Bronchial epithelial cell (primary cell): ENCODE measurements at regions not wholly inside any gene's neighbourhood (a gene's known extent, or its start where the extent isn't known, plus 50 kb on each side); places are given as distances from the start of the nearest gene placed in this dataset.

Experiments
- DNase-seq: peaks from one replicate; pipeline ENCODE4 v3.0.0-alpha.2; 2010; ENCODE audit warnings: low read depth
- FAIRE-seq: peaks from 2 replicates; lab custom pipeline; 2011; peaks lifted over from hg19 to GRCh38; lab: Jason Lieb, UNC
- H3K27me3 ChIP-seq: 2 replicates; pipeline ENCODE4 v1.5.1; 2011; ENCODE audit warnings: low read length; ENCODE audit not compliant: control insufficient read depth, insufficient read depth
- H3K36me3 ChIP-seq: 2 replicates; pipeline ENCODE4 v1.5.1; 2011; ENCODE audit warnings: low read length; ENCODE audit not compliant: control insufficient read depth, insufficient read depth
- H3K4me3 ChIP-seq: 2 replicates; pipeline ENCODE4 v1.5.1; 2011; ENCODE audit warnings: mild to moderate bottlenecking, low read depth, low read length, control low read depth
- TF ChIP-seq, protein P1 (sequence below): IDR thresholded peaks from 2 replicates; pipeline ENCODE4 v1.5.1; 2011; ENCODE audit warnings: mild to moderate bottlenecking, moderate library complexity, low read length, control low read depth, inconsistent platforms; ENCODE audit not compliant: insufficient read depth, severe bottlenecking

DNA sequence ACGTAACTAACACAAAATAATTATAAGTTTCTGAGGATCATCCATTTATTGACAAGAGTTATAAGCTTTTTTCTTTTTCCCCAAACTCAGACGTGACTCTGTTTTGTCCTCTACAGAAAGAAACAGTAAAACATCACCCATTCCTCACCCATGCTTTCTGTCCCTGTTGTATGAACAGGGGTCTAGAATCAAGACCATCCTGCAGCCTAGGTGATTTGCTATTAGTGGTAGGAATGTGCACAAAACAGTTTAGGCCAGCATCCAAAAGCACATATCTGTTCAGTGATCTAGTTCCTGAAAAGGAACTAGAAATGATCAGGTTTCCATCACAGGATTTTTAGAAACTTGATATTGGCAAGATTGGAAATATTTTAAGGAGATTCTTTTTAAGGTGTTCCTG is 527.6 kb downstream of the SOX2 start:
- FAIRE-seq (no peak), DNase-seq (no peak)
- Histone ChIP-seq H3K27me3 (no peaks in the 10 kb centered on the region), H3K4me3 (no peak overlapping the region), H3K36me3 (no peaks in the 10 kb centered on the region)
- TF ChIP-seq, protein P1, sequence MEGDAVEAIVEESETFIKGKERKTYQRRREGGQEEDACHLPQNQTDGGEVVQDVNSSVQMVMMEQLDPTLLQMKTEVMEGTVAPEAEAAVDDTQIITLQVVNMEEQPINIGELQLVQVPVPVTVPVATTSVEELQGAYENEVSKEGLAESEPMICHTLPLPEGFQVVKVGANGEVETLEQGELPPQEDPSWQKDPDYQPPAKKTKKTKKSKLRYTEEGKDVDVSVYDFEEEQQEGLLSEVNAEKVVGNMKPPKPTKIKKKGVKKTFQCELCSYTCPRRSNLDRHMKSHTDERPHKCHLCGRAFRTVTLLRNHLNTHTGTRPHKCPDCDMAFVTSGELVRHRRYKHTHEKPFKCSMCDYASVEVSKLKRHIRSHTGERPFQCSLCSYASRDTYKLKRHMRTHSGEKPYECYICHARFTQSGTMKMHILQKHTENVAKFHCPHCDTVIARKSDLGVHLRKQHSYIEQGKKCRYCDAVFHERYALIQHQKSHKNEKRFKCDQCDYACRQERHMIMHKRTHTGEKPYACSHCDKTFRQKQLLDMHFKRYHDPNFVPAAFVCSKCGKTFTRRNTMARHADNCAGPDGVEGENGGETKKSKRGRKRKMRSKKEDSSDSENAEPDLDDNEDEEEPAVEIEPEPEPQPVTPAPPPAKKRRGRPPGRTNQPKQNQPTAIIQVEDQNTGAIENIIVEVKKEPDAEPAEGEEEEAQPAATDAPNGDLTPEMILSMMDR, result no peak

DNA sequence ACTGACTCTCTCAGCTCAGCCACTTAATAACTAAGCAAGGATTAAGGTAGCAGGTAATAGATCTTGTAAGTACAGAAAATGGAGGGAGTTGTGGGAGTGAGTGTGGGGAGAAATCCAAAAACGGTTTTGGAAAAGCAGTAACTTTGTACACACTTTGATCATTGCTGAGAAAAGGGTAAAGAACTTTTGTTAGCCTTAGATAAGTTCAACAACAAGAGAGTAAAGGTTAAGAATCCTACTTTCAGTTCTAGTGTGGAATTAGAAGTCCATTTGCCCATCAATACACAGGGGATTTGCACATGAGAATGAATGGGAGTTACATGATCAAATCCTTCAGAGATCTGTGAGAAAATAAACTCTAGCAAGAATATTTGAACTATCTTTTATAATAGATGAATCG is 528.7 kb downstream of the SOX2 start:
- Histone ChIP-seq H3K4me3 (no peak overlapping the region), H3K27me3 (no peaks in the 10 kb centered on the region), H3K36me3 (no peaks in the 10 kb centered on the region)
- TF ChIP-seq, protein P1, result no peak
- no peak for FAIRE-seq
- no peak for DNase-seq

DNA sequence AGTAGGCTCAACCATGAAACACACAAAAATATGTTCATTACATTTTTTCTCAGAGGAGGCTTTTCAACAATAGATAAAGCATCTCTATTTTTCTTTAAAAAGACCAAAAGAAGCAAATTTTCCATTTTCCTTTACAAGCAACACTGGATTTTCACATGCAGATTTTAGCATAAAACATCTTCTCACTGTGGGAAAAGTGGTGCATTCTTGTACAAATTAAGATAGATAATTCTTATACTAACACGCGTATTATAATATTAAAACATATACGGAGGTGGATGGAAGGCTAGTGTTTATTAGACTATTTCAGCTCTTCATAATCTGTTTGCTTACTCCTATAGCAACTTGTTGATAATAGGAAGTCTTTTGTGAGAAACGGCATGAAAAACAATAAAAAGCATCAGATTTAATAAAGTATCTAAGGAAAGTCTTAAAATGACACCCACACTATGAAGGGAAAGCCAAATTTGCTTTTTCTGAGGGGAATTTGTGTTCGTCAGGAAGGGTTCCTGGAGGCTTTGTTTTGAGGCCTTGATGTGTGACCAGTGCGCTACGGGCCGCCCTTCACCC is 529.6 kb downstream of the SOX2 start:
- Histone ChIP-seq H3K27me3 (no peaks in the 10 kb centered on the region), H3K4me3 (no peak overlapping the region), H3K36me3 (no peaks in the 10 kb centered on the region)
- DNase-seq (no peak), FAIRE-seq (no peak)
- TF ChIP-seq, protein P1, result no peak

DNA sequence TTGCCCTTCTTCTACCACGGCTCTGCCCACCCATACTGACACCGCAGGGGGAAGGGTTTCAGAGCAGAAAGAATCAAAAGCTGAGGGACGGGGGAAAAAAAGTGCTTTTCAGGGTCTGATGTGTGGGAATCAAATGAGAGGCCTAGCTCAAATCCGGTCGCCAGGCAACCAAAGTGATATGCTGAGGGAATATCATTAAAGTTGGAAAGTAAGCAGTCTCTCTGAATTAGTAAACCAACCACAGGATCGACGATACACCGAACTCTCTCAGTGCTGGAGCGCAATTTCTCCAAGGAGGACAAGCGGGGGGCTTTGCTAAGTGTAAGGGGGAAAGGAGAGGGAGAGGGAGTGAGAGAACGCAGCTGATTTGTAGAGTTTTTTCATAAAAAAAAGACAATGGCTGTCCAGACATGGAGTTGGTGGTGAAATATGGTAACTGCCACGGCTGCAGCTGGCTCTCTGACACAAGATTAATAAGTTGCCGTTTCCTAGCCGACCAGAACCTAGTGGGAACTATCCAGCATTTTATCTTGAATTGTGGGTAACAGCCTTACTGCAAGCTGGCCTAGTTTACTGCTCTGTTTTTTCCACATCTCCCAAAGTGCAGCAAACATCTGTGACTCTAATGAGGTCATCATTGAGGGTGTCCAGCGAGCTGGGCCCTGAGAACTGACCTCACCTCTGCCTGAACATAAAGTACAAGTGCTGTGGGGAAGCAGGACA is 530.2 kb downstream of the SOX2 start:
- TF ChIP-seq, protein P1, result no peak
- DNase-seq (no peak), FAIRE-seq (no peak)
- H3K4me3 ChIP-seq, result no peak overlapping the region
- no peaks in the 10 kb centered on the region for H3K36me3 ChIP-seq
- H3K27me3 ChIP-seq, result no peaks in the 10 kb centered on the region

DNA sequence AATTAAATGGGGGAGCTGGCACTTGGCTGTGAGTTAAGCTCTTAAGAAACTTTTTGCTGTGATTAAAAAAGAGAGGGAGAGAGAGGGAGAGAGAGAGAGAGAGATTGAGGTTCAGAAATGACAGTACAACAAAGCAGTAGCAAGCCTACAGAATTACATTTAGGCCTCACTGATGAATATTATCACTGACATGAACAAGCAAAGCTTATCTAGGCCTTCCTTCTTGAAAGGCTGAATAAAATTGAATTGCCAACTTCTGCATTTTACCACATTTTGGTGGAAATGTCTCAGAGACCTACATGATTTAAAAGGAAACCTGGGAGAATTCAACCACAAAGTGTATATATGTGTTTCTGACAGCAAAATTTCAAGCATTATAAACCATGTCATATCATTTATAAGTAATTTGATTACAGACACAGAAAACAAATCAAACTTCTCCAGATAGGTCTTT is 530.8 kb downstream of the SOX2 start:
- no peaks in the 10 kb centered on the region for H3K36me3 ChIP-seq
- TF ChIP-seq, protein P1, result no peak
- H3K4me3 ChIP-seq, result no peak overlapping the region
- H3K27me3 ChIP-seq, result no peaks in the 10 kb centered on the region
- FAIRE-seq, result no peak
- DNase-seq, result no peak
